ENCODE measurements at regions not wholly inside any gene's neighbourhood (a gene's known extent, or its start where the extent isn't known, plus 50 kb on each side); places are given as distances from the start of the nearest gene placed in this dataset.

GRCh38 chr10:4017336-4017735, 232.3 kb upstream of the KLF6 start:
- Histone ChIP-seq H3K4me1 (ENCODE audit: insufficient read depth) (no peaks in the 10 kb centered on the region), H3K36me3 (no peaks in the 10 kb centered on the region), H3K4me3 (no peak overlapping the region), H3K9me3 (no peaks in the 10 kb centered on the region), H3K27me3 (no peaks in the 10 kb centered on the region), H3K27ac (no peak overlapping the region)
- WGBS, 3 donors = 59 to 75% (median 64%) methylated on average over 8 of the region's 8 CpGs
- TF ChIP-seq POLR2A (IDR thresholded peaks at IDR 0.05) (no peak), EP300 (IDR thresholded peaks at IDR 0.05) (no peak)
- no peak for DNase-seq
- intact Hi-C loops (cut with DNase I) = no loop called here

GRCh38 chr10:4016214-4016740, 231.3 kb upstream of the KLF6 start:
- Histone ChIP-seq H3K4me3 (no peak overlapping the region), H3K27me3 (no peaks in the 10 kb centered on the region), H3K9me3 (no peaks in the 10 kb centered on the region), H3K27ac (no peak overlapping the region), H3K36me3 (no peaks in the 10 kb centered on the region), H3K4me1 (ENCODE audit: insufficient read depth) (no peaks in the 10 kb centered on the region)
- no peak for DNase-seq
- no peak for TF ChIP-seq CTCF (IDR thresholded peaks at IDR 0.05)
- WGBS, 3 donors = 94 to 97% (median 97%) methylated on average over 10 of the region's 10 CpGs
- intact Hi-C loops (cut with DNase I) = no loop called here

DNA sequence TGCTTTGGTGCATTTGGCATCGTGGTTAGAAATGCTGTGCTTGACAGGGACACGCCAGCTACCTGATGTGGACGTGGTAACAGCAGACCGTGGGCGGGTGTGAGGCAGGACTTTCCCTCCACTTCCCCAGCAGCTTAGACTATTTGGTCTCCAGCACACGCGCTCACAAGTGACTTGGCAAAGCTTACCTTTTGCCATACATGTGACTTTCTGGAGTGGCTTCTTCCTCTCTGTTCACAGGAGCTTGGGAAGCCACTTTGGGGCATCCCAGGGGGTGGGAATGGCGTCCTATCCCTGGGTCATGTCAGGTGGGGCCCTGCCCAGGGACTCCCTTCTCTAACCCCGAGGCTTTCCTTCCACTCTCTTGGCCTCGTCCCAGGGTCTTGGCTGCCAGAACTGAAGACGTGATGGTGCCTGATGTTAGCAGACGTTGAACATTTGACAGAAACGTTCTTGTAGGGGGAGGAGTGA, 228.7 kb upstream of the KLF6 start:
- DNase-seq = no peak
- intact Hi-C loops (cut with DNase I) = no loop called here
- TF ChIP-seq EP300 (IDR thresholded peaks at IDR 0.05) (no peak), CTCF (IDR thresholded peaks at IDR 0.05) (no peak), POLR2A (IDR thresholded peaks at IDR 0.05) (no peak)
- H3K27me3 ChIP-seq = no peaks in the 10 kb centered on the region
- H3K36me3 ChIP-seq = no peaks in the 10 kb centered on the region
- no peaks in the 10 kb centered on the region for H3K4me1 ChIP-seq (ENCODE audit: insufficient read depth)
- H3K9me3 ChIP-seq = no peaks in the 10 kb centered on the region
- no peak overlapping the region for H3K4me3 ChIP-seq
- H3K27ac ChIP-seq = no peak overlapping the region
- WGBS, 3 donors = 56 to 65% (median 60%) methylated on average over 13 of the region's 13 CpGs

DNA sequence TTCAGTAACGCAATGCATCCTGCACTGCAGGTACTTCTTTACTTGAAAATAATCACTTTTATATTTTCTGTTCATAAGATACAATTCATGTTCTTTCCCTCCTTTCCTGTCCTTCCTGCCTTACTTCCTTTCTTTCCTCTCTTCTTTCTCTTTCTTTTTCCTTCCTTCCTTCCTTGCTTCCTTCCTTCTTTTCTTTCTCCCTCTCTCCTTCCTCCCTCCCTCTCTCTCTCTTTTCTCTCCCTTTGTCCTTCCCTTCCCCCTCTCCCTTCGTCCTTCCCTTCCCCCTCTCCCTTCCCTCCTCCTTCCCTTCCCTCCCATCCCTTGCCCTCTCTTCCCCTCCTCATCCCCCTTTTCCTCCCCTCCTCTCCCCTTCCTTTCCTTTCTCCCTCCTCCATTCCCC, 227.8 kb upstream of the KLF6 start:
- Histone ChIP-seq H3K36me3 (no peaks in the 10 kb centered on the region), H3K27ac (no peak overlapping the region), H3K4me3 (no peak overlapping the region), H3K4me1 (ENCODE audit: insufficient read depth) (no peaks in the 10 kb centered on the region), H3K27me3 (no peaks in the 10 kb centered on the region), H3K9me3 (no peaks in the 10 kb centered on the region)
- no peak for DNase-seq
- TF ChIP-seq EP300 (IDR thresholded peaks at IDR 0.05) (no peak), POLR2A (IDR thresholded peaks at IDR 0.05) (no peak), CTCF (IDR thresholded peaks at IDR 0.05) (no peak)
- intact Hi-C loops (cut with DNase I) = no loop called here
- 81 to 94% (median 84%) methylated on average over 2 of the region's 2 CpGs for WGBS, 3 donors

GRCh38 chr10:4011136-4011812, 226.3 kb upstream of the KLF6 start:
- no peak for DNase-seq
- no peaks in the 10 kb centered on the region for H3K9me3 ChIP-seq
- TF ChIP-seq POLR2A (IDR thresholded peaks at IDR 0.05) (no peak), CTCF (IDR thresholded peaks at IDR 0.05) (no peak), EP300 (IDR thresholded peaks at IDR 0.05) (no peak)
- H3K4me1 ChIP-seq (ENCODE audit: insufficient read depth) = no peaks in the 10 kb centered on the region
- H3K36me3 ChIP-seq = no peaks in the 10 kb centered on the region
- no peak overlapping the region for H3K4me3 ChIP-seq
- no peaks in the 10 kb centered on the region for H3K27me3 ChIP-seq
- no peak overlapping the region for H3K27ac ChIP-seq
- intact Hi-C loops (cut with DNase I) = no loop called here
- WGBS, 3 donors = 82 to 94% (median 94%) methylated on average over 4 of the region's 4 CpGs
